ENCODE measurements at regions not wholly inside any gene's neighbourhood (a gene's known extent, or its start where the extent isn't known, plus 50 kb on each side); places are given as distances from the start of the nearest gene placed in this dataset.
A peak's percentile ranks its signal among the peaks of the same experiment; 100 is the strongest.
"Not testable (repeated sequence)": the region's sequence is repeated elsewhere in the genome, so short reads cannot be mapped to it uniquely, and the experiment has no call there.

- intact Hi-C loops (cut with DNase I; ENCODE audit: low total_unique reads): no loop called here
- no peak for TF ChIP-seq POLR2A (IDR thresholded peaks at IDR 0.05)
- TF ChIP-seq CTCF (IDR thresholded peaks at IDR 0.05): no peak
- no peaks in the 10 kb centered on the region for H3K27me3 ChIP-seq
- H3K27ac ChIP-seq: no peak overlapping the region
- no peak overlapping the region for H3K4me3 ChIP-seq
- DNase-seq: no peak
- no peaks in the 10 kb centered on the region for H3K36me3 ChIP-seq
- H3K4me1 ChIP-seq: peaks cover 1 to 4% of the 10 kb centered on the region in 2 donors
- no peaks in the 10 kb centered on the region for H3K9me3 ChIP-seq
These were observed 215.5 kb upstream of the TNC start for GRCh38 chr9:115333277-115334070.

GRCh38 chr9:115335439-115335838, 217.5 kb upstream of the TNC start:
- no peak for TF ChIP-seq POLR2A (IDR thresholded peaks at IDR 0.05)
- no peak for TF ChIP-seq CTCF (IDR thresholded peaks at IDR 0.05)
- Histone ChIP-seq H3K4me3 (no peak overlapping the region), H3K36me3 (no peaks in the 10 kb centered on the region), H3K27ac (no peak overlapping the region), H3K27me3 (no peaks in the 10 kb centered on the region), H3K9me3 (no peaks in the 10 kb centered on the region), H3K4me1 (no peaks in the 10 kb centered on the region)
- intact Hi-C loops (cut with DNase I; ENCODE audit: low total_unique reads): no loop called here
- no peak for DNase-seq

GRCh38 chr9:115340314-115340713, 222.4 kb upstream of the TNC start:
- Histone ChIP-seq H3K4me3 (no peak overlapping the region), H3K4me1 (no peaks in the 10 kb centered on the region), H3K9me3 (no peaks in the 10 kb centered on the region), H3K27me3 (no peaks in the 10 kb centered on the region), H3K36me3 (no peaks in the 10 kb centered on the region), H3K27ac (no peak overlapping the region)
- TF ChIP-seq CTCF (IDR thresholded peaks at IDR 0.05): no peak
- DNase-seq: no peak
- intact Hi-C loops (cut with DNase I; ENCODE audit: low total_unique reads): no loop called here

GRCh38 chr9:115341426-115341825, 223.5 kb upstream of the TNC start:
- Histone ChIP-seq H3K4me1 (no peaks in the 10 kb centered on the region), H3K9me3 (no peaks in the 10 kb centered on the region), H3K4me3 (no peak overlapping the region), H3K36me3 (no peaks in the 10 kb centered on the region), H3K27ac (no peak overlapping the region), H3K27me3 (no peaks in the 10 kb centered on the region)
- intact Hi-C loops (cut with DNase I; ENCODE audit: low total_unique reads): no loop called here
- TF ChIP-seq POLR2A (IDR thresholded peaks at IDR 0.05) (no peak), CTCF (IDR thresholded peaks at IDR 0.05) (no peak)
- peak in 1 of 2 donors; percentile 17 for DNase-seq

GRCh38 chr9:115347776-115348175, 229.8 kb upstream of the TNC start:
- H3K9me3 ChIP-seq; H3K27ac ChIP-seq; intact Hi-C loops (cut with DNase I; ENCODE audit: low total_unique reads); H3K4me1 ChIP-seq; H3K27me3 ChIP-seq; H3K4me3 ChIP-seq; H3K36me3 ChIP-seq; DNase-seq: not testable (repeated sequence)

- H3K36me3 ChIP-seq; H3K9me3 ChIP-seq; DNase-seq; H3K4me3 ChIP-seq; H3K4me1 ChIP-seq; H3K27ac ChIP-seq; H3K27me3 ChIP-seq; intact Hi-C loops (cut with DNase I; ENCODE audit: low total_unique reads): not testable (repeated sequence)
These were observed 231.0 kb upstream of the TNC start for GRCh38 chr9:115348936-115349335.
